ENCODE measurements at regions not wholly inside any gene's neighbourhood (a gene's known extent, or its start where the extent isn't known, plus 50 kb on each side); places are given as distances from the start of the nearest gene placed in this dataset.

DNA sequence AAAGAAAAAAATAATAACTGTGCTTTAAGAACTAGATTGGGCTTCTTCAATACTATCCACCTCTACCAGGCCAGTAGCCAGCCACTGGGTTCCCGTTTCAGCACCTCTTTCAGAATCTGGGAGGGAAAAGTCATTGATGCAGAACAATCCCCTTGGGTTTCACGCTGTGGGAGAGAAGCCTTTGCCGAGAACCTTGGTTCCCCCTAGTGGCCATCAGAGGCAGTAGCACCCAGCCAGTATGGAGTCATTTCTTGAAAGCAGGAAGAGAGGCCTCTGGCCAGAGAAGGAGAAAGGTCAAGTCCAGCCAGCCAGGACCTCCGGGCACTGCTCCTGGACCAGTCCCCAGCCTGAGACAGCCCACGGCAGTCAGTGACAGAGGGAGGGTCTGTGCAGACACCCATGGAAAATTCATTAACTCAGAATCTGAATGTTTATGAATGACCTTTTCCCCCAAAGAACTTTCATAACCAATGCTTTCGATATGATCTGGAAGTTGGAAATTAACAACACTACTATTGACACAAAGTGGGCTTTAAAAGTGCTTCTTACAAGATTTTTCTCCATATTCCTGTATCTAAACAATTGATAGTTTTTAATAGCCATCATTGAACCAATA, 51.2 kb upstream of the CDH5 start:
- DNase-seq (ENCODE audit: low read depth) = peak; percentile 27
- H3K4me3 ChIP-seq (ENCODE audit: low read depth, low read length) = no peak overlapping the region

DNA sequence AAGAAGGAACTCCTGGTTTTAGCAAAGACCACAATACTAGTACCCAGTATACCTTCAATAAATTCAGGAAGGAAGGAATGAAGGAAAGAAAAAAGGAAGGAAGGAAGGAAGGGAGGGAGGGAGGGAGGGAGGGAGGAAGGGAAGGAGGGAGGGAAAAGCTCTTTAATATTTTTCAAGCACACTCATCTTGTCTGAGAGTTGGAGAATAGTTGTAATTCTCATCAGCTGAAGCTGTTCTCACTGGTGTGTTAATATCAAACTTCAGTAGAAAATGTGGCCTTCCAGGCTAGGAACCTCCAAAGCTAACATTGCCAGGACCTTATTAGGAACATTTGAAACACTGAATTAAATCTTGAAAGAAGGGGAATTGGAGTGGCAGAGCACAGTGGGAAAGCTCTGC, 55.2 kb upstream of the CDH5 start:
- no peak for DNase-seq (ENCODE audit: low read depth)

DNA sequence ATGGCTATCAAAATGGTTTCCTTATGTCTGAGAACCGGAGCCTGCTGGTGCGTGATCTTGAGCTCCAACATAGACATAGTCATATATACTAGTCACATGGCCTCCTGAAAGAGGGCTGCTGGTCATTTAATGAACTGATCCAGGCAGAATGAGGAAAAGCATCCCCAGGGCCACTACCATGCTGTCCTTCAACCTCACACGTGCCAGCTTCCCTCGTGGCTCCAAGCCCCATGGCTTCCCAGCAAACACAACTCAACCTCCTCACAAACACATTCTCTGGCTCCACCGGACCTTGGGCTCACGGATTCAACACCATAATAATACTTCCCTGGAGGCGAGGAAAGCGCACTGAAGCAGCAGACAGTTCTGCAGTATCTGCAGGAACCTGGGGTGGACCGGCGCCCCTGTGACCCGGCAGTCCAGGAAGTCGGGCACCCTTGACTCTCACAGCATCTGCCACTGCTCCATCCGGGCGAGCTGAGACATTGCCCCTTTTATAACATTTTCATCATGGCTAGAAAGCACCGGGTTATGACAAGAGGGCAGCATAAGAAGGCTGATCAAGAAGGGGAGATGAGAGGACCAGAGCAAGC, 57.2 kb upstream of the CDH5 start:
- no peak overlapping the region for H3K4me3 ChIP-seq (ENCODE audit: low read depth, low read length)

More for the DNA sequence above, 55.2 kb upstream of the CDH5 start:
- no peak overlapping the region for H3K4me3 ChIP-seq (ENCODE audit: low read depth, low read length)

DNA sequence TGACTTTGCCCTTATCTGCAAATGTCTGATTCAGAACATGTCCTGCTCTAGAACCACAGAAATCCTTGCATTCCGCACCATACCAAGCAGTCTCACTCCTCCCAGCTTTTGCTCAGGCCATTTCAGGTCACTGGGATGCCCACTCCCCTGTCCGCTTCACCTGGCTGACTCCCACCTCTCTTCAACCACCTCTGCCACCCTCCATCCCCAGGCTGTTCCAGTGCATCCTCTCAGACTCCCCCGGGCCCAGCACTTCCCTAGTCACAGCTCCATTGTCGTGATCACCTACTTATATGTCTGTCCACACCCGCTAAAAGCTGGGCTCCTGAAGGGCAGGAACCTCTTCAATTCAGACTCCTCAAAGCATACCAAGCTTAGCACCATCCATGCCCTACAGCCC, 58.4 kb upstream of the CDH5 start:
- no peak for DNase-seq (ENCODE audit: low read depth)
- no peak overlapping the region for H3K4me3 ChIP-seq (ENCODE audit: low read depth, low read length)

More for the DNA sequence above, 57.2 kb upstream of the CDH5 start:
- DNase-seq (ENCODE audit: low read depth) = no peak

DNA sequence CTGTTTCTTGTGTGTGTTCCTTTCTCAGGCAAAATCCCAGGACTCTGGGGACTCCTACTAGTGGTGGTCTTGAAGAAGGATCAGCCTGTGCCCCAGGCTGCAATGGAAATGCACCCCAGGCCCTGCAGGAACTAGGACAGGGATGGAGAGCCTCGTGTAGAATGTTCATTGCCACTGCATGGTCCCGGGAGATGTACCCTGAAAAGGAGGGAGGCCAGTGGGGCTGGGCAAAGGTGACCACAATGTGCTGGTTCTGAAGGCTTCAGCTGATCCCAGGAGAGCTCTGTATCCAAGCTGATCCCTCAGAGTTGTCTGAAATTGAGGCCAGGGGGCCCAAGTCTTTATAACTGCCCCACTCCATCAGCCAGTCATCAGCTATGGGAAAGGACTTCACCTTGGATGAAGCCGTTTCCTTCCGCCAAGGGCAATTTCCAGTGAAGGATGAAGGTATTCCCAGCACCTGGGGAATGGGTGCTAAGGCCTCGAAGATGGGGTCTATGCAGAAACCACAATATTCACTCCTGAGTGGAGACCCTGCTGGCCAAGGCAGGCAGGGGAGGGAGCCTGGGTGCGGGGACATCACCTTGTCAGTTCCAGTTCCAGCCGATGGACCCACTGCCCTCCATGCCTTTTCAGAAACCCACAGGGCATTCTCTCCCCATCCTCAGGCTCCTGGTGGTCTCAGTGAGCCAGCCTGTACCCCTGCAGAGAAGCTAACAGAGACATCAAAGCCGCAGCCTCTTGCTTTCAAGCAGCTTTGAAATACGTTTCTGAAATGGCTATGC, 59.9 kb upstream of the CDH5 start:
- no peak for DNase-seq (ENCODE audit: low read depth)
- no peak overlapping the region for H3K4me3 ChIP-seq (ENCODE audit: low read depth, low read length)

DNA sequence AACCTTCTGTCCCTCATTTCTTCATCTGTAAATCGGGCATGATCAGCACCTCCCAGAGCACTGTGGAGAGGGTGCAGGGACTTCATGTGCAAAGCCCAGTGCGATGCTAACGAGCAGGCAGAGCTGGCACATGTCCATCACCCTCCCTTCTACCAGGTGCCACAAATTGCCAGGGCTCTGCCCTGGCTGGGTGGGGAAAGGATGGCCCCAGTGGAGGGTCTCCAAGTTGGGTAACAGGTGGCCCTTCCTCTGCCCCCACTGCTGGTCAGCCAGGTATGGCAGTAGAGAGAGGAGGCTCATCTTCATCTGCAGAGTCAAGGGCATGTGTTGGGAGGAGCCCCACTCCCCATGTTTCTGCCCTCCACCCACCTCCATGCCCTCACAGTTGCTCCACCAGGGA, 61.5 kb upstream of the CDH5 start:
- no peak for DNase-seq (ENCODE audit: low read depth)
- no peak overlapping the region for H3K4me3 ChIP-seq (ENCODE audit: low read depth, low read length)

DNA sequence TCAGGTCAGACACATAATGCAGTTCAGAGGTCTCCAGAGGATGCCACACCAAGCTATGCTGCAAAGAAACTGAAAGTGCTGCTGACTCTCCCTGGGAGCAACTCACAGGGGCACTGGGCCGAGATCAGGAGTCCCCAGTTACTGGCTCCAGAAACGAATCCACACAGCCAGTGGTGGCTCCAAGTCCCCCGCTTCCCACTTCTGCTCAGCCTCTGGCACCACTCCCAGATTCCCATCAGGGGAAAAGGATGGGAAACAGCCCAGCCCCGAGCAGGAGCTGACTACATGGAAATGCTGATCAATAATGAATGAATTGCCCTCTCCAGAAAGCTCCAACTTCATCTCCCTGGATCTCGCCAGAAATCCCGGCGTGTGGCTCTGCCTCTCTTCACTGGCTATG, 62.3 kb upstream of the CDH5 start:
- DNase-seq (ENCODE audit: low read depth) = no peak
- H3K4me3 ChIP-seq (ENCODE audit: low read depth, low read length) = no peak overlapping the region

DNA sequence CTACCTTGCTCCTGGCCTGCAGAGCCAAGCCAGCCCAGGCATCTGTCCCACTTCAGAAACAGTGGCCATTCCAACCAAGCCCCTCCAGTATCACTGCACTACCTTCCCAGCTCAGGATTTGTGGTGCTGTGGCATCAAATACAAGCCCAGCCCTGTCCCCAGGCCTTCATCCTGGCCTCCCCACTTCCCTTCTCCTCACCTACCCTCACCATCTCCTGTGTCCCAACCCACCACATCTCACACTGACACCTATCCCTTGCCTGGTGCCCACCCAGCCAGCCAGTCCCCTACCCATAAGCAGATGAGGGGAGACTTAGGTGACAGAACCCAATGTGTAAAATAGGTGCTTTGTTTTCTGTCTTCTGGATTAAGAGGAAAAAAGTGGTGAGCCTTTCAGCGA, 66.0 kb upstream of the CDH5 start:
- H3K4me3 ChIP-seq (ENCODE audit: low read depth, low read length) = no peak overlapping the region
- DNase-seq (ENCODE audit: low read depth) = no peak

DNA sequence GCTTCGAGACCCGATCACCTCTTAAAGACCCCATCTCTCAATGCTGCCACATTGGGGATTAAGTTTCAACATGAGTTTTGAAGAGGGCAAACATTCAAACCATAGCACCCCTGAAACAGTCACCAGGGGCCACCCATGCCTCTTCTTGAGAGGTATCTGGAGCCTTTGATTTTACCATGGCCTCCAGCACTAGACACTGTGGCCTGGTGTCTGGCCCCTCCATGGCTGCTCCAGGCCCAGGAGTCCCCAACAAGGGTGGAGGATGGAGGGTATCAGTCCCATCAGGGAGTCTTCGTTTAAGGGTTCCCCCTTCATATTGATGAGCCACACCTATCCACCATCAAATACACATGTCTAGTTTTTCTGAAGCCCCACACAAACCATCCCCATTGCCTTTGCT, 66.5 kb upstream of the CDH5 start:
- H3K4me3 ChIP-seq (ENCODE audit: low read depth, low read length) = no peak overlapping the region
- no peak for DNase-seq (ENCODE audit: low read depth)

DNA sequence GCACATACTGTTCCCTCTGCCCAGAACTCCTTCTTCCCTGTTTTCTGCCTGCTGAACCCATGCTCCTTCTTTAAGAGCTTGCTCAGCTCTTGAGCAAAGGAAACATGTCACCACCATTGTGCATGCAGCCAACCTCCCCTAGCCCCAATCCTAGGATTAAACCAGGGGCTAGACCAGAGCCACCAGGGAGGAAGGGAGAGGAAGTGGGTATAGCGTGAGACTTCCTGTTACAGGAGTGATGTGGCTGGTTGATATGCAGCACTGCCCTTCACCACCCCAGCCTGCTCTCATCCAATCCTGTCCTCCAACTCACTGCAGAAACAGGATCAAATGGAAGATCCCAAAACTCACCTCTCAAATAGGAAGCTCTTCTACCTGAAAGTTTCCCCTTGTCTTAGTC, 67.1 kb upstream of the CDH5 start:
- DNase-seq (ENCODE audit: low read depth) = no peak
- no peak overlapping the region for H3K4me3 ChIP-seq (ENCODE audit: low read depth, low read length)

DNA sequence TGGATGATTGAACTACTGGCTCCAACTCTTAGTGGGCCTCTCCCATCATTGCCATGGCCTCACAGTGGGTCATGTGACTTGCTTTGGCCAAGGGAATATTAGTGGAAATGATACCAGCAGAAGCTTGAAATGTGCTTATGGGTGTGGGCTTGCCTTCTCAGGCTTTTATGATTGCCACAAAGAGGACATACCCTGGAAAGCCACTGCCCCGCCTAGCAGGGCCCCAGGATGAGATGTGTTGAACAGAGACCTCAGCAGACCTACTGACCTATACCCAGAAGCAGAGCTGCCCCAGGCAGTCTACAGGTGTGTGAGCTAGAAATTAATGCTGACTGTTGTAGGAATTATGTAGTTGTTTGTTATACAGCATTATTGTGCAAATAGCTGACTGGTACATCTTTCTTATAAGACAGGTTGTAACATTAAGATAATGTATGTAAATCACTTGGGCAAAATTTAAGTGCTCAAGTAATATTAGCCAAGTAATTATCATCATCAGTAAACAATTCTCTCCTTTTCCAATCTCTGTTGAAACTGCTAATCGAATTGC, 67.8 kb upstream of the CDH5 start:
- DNase-seq (ENCODE audit: low read depth) = no peak
- no peak overlapping the region for H3K4me3 ChIP-seq (ENCODE audit: low read depth, low read length)

DNA sequence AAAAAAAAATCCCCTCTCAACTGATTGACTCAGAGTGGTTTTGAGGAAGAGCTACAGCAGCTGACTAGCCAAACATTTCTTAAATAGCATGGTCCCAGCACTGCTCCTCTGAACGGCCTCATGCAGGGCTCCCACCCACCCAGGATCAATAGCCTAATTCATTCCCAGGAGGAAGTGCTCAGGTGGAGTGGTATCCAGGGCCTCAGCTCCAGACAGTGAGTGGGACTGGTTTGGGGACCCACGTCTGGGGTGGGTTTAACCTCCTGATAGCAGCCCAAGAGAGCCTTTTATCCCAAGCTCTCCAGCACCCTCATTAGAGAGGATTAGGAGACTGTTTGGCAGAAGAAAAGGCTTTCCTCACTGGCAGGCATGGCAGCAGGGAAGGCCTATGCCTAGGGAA, 68.5 kb upstream of the CDH5 start:
- DNase-seq (ENCODE audit: low read depth) = no peak

DNA sequence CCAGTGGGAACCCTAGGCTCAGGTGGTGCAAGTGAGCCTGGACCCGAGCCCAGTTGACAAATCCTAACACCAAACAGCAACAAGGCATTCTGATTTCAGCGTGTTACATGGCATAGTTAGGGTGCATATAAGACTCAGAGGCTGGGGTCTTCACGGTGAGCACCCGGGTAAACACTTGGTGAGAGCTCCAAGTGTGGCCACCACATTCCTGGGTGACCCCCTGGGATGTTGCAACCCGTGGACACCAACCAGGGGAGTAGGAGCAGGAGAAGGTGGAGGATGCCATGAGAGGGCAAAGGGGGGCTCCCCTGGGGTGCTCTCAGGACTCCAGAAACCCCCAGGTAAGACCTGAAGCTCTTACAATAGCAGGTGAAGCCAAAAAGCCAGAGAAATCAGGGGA, 69.9 kb upstream of the CDH5 start:
- H3K4me3 ChIP-seq (ENCODE audit: low read depth, low read length) = no peak overlapping the region
- DNase-seq (ENCODE audit: low read depth) = no peak

More for the DNA sequence above, 68.5 kb upstream of the CDH5 start:
- no peak overlapping the region for H3K4me3 ChIP-seq (ENCODE audit: low read depth, low read length)

DNA sequence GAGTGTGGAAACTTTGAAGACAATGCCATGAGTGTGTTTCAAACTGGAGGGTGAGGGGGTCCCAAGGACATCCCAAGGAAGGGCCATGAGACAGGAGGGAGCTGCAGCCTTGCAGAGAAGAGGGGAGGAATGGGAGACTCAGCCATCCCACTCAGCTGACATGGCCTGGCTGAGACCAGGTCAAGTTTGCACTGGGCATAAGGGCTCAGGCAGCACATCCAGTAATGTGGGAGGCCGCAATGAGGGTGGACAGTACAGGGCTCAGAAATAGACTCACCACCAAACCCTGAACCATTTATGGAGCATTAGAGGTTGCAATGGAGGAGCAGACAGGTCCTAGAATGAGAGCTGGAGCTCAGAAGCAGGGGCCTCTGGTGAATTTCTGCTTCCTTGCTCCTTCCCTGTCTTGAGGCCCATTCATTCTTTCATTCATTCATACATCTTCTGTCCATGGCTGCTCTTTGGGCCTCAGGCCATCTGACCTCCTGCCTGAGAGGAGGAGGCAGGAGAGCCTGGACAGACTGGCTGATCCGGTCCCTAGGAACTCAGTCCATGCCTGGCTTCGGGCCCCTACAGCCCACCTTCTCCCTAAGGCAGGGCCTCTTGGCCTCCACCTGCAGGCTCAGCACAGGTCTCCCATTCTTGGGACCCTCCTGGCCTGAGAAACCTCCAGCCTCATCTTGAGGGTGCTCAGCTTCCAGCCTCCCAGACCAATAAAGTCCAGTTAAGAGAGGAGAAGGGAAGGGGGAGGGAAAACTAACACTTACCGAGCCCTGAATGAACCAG, 70.5 kb upstream of the CDH5 start:
- H3K4me3 ChIP-seq (ENCODE audit: low read depth, low read length) = no peak overlapping the region
- no peak for DNase-seq (ENCODE audit: low read depth)

DNA sequence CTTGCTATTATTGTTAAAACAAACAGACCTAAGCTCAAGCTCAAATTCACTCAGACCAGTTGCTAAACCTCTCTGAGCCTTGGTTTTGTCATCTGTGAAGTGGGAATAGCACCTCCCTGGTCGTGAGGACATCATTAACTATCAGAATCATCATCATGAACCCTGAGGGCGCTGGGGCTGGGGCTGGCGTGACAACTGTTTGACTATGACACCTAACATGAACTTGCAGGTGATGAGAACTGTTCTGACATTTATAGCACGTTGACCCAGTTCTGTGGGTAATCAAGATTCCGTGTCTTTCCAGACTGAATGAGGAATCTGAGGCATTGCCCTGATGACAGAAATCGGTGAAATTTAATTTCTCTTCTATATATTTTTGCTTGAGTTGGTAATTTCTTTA, 71.3 kb upstream of the CDH5 start:
- H3K4me3 ChIP-seq (ENCODE audit: low read depth, low read length) = no peak overlapping the region
- DNase-seq (ENCODE audit: low read depth) = no peak

DNA sequence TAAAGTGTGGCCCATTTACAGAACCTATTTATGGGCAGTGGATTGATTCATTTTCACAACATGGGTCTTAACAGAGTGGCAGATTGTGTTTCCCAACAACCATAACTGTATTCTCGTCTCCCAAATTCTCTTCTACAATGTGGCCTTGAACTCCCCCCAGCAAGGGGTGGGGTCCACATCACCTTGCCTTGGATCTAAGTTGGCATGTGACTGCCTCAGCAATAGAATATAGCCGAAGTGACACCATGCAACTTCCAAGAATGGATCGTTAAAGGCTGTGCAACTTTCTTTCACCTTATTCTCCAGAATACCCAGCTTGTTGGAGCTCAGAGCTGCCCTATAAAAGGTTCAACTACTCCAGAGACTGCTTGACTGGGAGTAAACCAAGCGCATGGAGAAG, 72.0 kb upstream of the CDH5 start:
- no peak for DNase-seq (ENCODE audit: low read depth)
- H3K4me3 ChIP-seq (ENCODE audit: low read depth, low read length) = no peak overlapping the region

DNA sequence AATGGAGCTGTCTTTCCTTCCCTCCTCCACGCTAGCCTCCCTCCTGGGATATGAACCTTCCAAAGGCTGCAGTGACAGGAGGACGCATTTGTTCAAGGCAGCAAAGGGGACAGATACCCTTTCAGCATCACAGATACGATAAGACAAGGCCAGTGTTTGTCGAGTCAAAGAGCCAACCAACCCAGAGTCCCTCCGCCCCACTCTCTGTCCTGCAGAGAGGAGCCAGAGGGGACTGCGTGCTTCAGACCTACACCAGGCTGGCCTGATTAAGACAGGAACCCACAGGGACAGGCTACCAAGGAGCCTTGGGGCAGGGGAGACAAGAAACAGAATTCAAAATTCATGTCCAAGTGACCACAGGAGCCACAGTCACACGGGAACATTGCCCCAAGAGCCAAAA, 72.6 kb upstream of the CDH5 start:
- DNase-seq (ENCODE audit: low read depth) = no peak
- H3K4me3 ChIP-seq (ENCODE audit: low read depth, low read length) = no peak overlapping the region

DNA sequence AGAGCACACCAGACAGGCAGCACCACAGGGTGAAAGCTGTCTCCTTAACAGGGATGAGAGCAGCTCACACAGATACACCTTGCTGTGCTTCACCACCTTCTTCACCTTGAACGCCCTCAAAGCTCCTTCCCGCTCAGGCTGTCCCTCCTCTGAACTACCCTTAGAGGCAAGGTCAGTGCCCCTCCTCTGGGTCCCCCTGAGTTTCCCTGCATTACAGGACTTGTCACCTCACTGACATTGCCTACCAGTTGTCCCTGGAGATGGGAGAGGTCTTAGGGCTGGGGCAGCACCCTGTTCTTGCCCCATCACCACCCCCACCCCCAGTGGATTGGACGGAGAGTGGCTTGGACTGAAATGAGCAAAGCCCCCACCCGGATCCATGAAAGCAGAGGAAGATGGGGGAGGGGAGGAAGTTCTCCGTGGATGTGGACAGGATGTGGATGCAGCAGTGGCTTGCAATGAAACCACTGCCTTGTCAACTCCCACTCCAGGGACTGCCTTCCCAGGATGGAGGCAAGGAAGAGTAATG, 73.2 kb upstream of the CDH5 start:
- no peak overlapping the region for H3K4me3 ChIP-seq (ENCODE audit: low read depth, low read length)
- DNase-seq (ENCODE audit: low read depth) = no peak

DNA sequence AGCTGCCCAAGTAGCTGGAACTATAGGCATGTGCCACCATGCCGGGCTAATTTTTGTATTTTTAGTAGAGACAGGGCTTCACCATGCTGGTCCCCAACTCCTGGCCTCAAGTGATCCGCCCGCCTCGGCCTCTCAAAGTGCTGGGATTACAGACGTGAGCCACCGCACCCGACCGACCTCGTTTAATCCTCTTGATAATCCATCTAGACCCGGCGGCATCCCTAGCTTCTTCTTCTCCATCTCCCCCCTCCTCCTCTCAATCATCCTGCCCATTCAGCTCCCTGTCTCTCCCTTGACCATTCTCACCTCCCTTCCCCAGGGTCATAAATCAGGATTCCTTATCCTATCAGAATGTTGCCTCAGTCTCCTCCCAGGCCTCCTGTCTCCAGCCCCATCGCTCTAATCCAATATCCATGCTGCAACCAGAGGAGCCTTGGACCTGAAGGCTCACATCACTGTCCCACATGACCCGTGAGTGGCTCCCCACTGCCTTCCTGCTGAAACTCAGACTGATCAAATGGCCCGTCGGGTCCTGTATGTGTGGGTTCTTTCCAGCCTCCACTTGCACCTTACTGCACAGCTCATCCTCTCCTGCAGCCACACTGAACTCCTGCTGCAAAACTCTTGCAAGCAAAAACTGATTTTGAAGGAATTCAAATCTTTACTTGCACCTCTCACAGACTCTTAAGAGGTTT, 74.1 kb upstream of the CDH5 start:
- no peak for DNase-seq (ENCODE audit: low read depth)
- H3K4me3 ChIP-seq (ENCODE audit: low read depth, low read length) = no peak overlapping the region
